ENCODE measurements at regions not wholly inside any gene's neighbourhood (a gene's known extent, or its start where the extent isn't known, plus 50 kb on each side); places are given as distances from the start of the nearest gene placed in this dataset.

GRCh38 chr10:128839701-128840100, 627.3 kb upstream of the MGMT start:
- Mint-ChIP-seq H3K27ac (no peak overlapping the region), H3K36me3 (ENCODE audit: low read depth) (no peaks in the 10 kb centered on the region), H3K9me3 (no peaks in the 10 kb centered on the region), H3K4me1 (no peaks in the 10 kb centered on the region), H3K27me3 (peaks cover 6% of the 10 kb centered on the region), H3K4me3 (no peak overlapping the region)
- ChIA-PET CTCF (no interaction called here), POLR2A (no interaction called here)
- DNase-seq (no peak), ATAC-seq (ENCODE audit: low read depth) (no peak)
- TF ChIP-seq, protein P1, sequence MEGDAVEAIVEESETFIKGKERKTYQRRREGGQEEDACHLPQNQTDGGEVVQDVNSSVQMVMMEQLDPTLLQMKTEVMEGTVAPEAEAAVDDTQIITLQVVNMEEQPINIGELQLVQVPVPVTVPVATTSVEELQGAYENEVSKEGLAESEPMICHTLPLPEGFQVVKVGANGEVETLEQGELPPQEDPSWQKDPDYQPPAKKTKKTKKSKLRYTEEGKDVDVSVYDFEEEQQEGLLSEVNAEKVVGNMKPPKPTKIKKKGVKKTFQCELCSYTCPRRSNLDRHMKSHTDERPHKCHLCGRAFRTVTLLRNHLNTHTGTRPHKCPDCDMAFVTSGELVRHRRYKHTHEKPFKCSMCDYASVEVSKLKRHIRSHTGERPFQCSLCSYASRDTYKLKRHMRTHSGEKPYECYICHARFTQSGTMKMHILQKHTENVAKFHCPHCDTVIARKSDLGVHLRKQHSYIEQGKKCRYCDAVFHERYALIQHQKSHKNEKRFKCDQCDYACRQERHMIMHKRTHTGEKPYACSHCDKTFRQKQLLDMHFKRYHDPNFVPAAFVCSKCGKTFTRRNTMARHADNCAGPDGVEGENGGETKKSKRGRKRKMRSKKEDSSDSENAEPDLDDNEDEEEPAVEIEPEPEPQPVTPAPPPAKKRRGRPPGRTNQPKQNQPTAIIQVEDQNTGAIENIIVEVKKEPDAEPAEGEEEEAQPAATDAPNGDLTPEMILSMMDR (IDR thresholded peaks at IDR 0.05): no peak
- intact Hi-C loops (cut with micrococcal nuclease): no loop called here

DNA sequence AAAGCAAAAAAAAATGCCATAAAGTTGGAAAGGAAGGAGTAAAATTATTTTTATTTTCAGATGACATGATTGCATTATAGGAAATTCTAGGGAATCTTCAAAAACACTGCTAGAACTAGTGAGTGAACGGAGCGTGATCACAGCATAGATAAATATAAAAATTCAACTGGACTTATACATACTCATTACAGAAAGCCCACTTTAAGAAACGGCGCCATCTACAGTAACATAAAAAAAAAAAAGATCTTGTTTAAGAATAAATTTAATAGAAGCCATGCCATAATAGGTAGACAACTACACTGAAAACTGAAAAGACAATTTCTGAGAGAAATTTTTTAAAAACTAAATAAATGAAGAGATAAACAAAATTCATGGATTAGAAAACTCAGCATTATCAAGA, 623.1 kb upstream of the MGMT start:
- Mint-ChIP-seq H3K4me1 (no peaks in the 10 kb centered on the region), H3K4me3 (no peak overlapping the region), H3K27ac (no peak overlapping the region), H3K9me3 (no peaks in the 10 kb centered on the region), H3K36me3 (ENCODE audit: low read depth) (no peaks in the 10 kb centered on the region), H3K27me3 (peaks cover 6% of the 10 kb centered on the region)
- no peak for ATAC-seq (ENCODE audit: low read depth)
- TF ChIP-seq, protein P1 (IDR thresholded peaks at IDR 0.05): no peak
- intact Hi-C loops (cut with micrococcal nuclease): no loop called here
- ChIA-PET CTCF (no interaction called here), POLR2A (no interaction called here)
- no peak for DNase-seq

DNA sequence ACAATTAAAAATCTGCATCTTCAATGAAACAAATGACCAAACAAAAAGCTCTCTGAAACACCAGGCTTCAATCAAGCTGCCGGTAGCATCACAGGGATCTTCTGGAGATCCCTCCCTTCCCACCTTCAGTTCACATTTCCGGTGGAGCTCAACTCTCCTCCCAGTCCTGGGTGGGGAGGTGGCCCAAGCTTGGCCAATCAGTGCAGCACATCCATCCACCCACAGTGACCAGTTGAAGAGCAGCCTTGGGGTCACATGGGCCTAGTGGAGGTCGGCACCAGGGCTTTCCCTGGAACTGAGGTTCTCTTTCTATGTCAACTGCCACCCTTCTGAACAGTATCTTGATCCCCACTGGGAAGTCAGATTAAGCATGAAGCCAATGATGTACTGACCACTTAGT, 620.1 kb upstream of the MGMT start:
- Mint-ChIP-seq H3K9me3 (no peaks in the 10 kb centered on the region), H3K36me3 (ENCODE audit: low read depth) (no peaks in the 10 kb centered on the region), H3K27me3 (peaks cover 1% of the 10 kb centered on the region), H3K27ac (no peak overlapping the region), H3K4me1 (no peaks in the 10 kb centered on the region), H3K4me3 (no peak overlapping the region)
- ChIA-PET POLR2A (no interaction called here), CTCF (no interaction called here)
- TF ChIP-seq, protein P1 (IDR thresholded peaks at IDR 0.05): no peak
- ATAC-seq (ENCODE audit: low read depth) (no peak), DNase-seq (no peak)
- intact Hi-C loops (cut with micrococcal nuclease): no loop called here

GRCh38 chr10:128848810-128849209, 618.2 kb upstream of the MGMT start:
- Mint-ChIP-seq H3K27ac (no peak overlapping the region), H3K4me3 (no peak overlapping the region), H3K27me3 (no peaks in the 10 kb centered on the region), H3K36me3 (ENCODE audit: low read depth) (no peaks in the 10 kb centered on the region), H3K9me3 (no peaks in the 10 kb centered on the region), H3K4me1 (no peaks in the 10 kb centered on the region)
- TF ChIP-seq, protein P1 (IDR thresholded peaks at IDR 0.05): no peak
- no peak for DNase-seq
- intact Hi-C loops (cut with micrococcal nuclease): no loop called here
- ChIA-PET POLR2A (no interaction called here), CTCF (no interaction called here)
- no peak for ATAC-seq (ENCODE audit: low read depth)

GRCh38 chr10:128850647-128851046, 616.4 kb upstream of the MGMT start:
- CTCF ChIA-PET: no interaction called here
- TF ChIP-seq, protein P1 (IDR thresholded peaks at IDR 0.05): no peak
- Mint-ChIP-seq H3K36me3 (ENCODE audit: low read depth) (no peaks in the 10 kb centered on the region), H3K9me3 (no peaks in the 10 kb centered on the region), H3K4me1 (no peaks in the 10 kb centered on the region), H3K27ac (no peak overlapping the region), H3K27me3 (no peaks in the 10 kb centered on the region), H3K4me3 (no peak overlapping the region)
- intact Hi-C loops (cut with micrococcal nuclease): no loop called here
- DNase-seq: no peak
- POLR2A ChIA-PET: no interaction called here
- no peak for ATAC-seq (ENCODE audit: low read depth)
